ENCODE measurements at regions not wholly inside any gene's neighbourhood (a gene's known extent, or its start where the extent isn't known, plus 50 kb on each side); places are given as distances from the start of the nearest gene placed in this dataset.

- no peak for TF ChIP-seq CTCF (IDR thresholded peaks at IDR 0.05)
Observed at GRCh38 chr20:50283922-50284810, 93.5 kb downstream of the CEBPB start.

- no peak for TF ChIP-seq CTCF (IDR thresholded peaks at IDR 0.05)
Observed at GRCh38 chr20:50284811-50285375, 94.3 kb downstream of the CEBPB start.

- no peak for TF ChIP-seq CTCF (IDR thresholded peaks at IDR 0.05)
Observed at GRCh38 chr20:50285376-50286173, 94.9 kb downstream of the CEBPB start.

- no peak for TF ChIP-seq CTCF (IDR thresholded peaks at IDR 0.05)
Observed at GRCh38 chr20:50286174-50286511, 95.5 kb downstream of the CEBPB start.

GRCh38 chr20:50286609-50287008 is 96.0 kb downstream of the CEBPB start:
- TF ChIP-seq CTCF (IDR thresholded peaks at IDR 0.05) = no peak

- no peak for TF ChIP-seq CTCF (IDR thresholded peaks at IDR 0.05)
Observed at GRCh38 chr20:50287512-50287911, 96.9 kb downstream of the CEBPB start.

- no peak for TF ChIP-seq CTCF (IDR thresholded peaks at IDR 0.05)
Observed at GRCh38 chr20:50288128-50288623, 97.5 kb downstream of the CEBPB start.

Data from LNCAP (cell line).